ENCODE measurements at regions not wholly inside any gene's neighbourhood (a gene's known extent, or its start where the extent isn't known, plus 50 kb on each side); places are given as distances from the start of the nearest gene placed in this dataset.

DNA sequence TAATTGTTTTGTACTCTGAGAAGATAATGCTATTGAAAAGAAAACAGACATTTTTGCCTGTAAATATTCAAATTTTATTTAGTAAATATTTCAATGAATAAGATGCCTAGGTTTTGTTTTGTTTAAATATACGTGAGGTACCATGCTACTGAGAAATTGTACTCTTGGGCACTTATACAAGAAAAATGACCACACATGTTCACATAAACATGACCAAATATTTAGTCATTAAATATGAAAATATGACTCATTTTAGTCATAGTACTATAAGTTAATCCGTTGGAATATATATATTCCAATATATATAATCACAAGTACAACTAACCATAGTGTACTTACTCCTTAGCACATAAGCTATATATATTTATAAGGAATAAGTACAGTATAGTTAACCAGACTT, 56.7 kb upstream of the ZNF804A start:
- TF ChIP-seq, protein P1, sequence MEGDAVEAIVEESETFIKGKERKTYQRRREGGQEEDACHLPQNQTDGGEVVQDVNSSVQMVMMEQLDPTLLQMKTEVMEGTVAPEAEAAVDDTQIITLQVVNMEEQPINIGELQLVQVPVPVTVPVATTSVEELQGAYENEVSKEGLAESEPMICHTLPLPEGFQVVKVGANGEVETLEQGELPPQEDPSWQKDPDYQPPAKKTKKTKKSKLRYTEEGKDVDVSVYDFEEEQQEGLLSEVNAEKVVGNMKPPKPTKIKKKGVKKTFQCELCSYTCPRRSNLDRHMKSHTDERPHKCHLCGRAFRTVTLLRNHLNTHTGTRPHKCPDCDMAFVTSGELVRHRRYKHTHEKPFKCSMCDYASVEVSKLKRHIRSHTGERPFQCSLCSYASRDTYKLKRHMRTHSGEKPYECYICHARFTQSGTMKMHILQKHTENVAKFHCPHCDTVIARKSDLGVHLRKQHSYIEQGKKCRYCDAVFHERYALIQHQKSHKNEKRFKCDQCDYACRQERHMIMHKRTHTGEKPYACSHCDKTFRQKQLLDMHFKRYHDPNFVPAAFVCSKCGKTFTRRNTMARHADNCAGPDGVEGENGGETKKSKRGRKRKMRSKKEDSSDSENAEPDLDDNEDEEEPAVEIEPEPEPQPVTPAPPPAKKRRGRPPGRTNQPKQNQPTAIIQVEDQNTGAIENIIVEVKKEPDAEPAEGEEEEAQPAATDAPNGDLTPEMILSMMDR (IDR thresholded peaks at IDR 0.05; ENCODE audit: poor library complexity, severe bottlenecking): no peak
- TF ChIP-seq POLR2AphosphoS5 (IDR thresholded peaks at IDR 0.05): no peak
- TF ChIP-seq SMC3 (conservative IDR thresholded peaks at IDR 0.05; ENCODE audit: poor library complexity): no peak
- no peak for TF ChIP-seq EP300 (conservative IDR thresholded peaks at IDR 0.05; ENCODE audit: poor library complexity, severe bottlenecking)
- no peak for TF ChIP-seq EZH2 (IDR thresholded peaks at IDR 0.05; ENCODE audit: borderline replicate concordance, insufficient read depth, low read length, poor library complexity, severe bottlenecking)
- no peak for TF ChIP-seq TAF1 (IDR thresholded peaks at IDR 0.05; ENCODE audit: low read depth)
- no peak for TF ChIP-seq RAD21 (conservative IDR thresholded peaks at IDR 0.05)
- TF ChIP-seq MXI1 (conservative IDR thresholded peaks at IDR 0.05; ENCODE audit: poor library complexity, severe bottlenecking): no peak
- TF ChIP-seq, protein P2, sequence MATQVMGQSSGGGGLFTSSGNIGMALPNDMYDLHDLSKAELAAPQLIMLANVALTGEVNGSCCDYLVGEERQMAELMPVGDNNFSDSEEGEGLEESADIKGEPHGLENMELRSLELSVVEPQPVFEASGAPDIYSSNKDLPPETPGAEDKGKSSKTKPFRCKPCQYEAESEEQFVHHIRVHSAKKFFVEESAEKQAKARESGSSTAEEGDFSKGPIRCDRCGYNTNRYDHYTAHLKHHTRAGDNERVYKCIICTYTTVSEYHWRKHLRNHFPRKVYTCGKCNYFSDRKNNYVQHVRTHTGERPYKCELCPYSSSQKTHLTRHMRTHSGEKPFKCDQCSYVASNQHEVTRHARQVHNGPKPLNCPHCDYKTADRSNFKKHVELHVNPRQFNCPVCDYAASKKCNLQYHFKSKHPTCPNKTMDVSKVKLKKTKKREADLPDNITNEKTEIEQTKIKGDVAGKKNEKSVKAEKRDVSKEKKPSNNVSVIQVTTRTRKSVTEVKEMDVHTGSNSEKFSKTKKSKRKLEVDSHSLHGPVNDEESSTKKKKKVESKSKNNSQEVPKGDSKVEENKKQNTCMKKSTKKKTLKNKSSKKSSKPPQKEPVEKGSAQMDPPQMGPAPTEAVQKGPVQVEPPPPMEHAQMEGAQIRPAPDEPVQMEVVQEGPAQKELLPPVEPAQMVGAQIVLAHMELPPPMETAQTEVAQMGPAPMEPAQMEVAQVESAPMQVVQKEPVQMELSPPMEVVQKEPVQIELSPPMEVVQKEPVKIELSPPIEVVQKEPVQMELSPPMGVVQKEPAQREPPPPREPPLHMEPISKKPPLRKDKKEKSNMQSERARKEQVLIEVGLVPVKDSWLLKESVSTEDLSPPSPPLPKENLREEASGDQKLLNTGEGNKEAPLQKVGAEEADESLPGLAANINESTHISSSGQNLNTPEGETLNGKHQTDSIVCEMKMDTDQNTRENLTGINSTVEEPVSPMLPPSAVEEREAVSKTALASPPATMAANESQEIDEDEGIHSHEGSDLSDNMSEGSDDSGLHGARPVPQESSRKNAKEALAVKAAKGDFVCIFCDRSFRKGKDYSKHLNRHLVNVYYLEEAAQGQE (IDR thresholded peaks at IDR 0.05; ENCODE audit: borderline replicate concordance): no peak
